B cell (primary cell): ENCODE measurements at regions not wholly inside any gene's neighbourhood (a gene's known extent, or its start where the extent isn't known, plus 50 kb on each side); places are given as distances from the start of the nearest gene placed in this dataset.

Experiments used
- ATAC-seq: fragments of 200-7000 bp; cut with Tn5 transposase; one replicate; pipeline ENCODE4 v1.10.0; 2021; ENCODE audit warnings: low read depth, mild to moderate bottlenecking, moderate number of reproducible peaks, moderate library complexity
- CTCF ChIA-PET: fragments of 350-600 bp; sonication (Branson Sonifier 250); formaldehyde crosslinking; loops from one replicate; lab custom pipeline; 2021; ENCODE audit warnings: antibody characterized with exemption, inconsistent platforms; lab: Charles Lee
- POLR2A ChIA-PET: fragments of 350-600 bp; sonication (Branson Sonifier 250); formaldehyde crosslinking; loops from one replicate; lab custom pipeline; 2021; ENCODE audit warnings: antibody characterized with exemption; lab: Charles Lee
- DNase-seq: peaks from one replicate; pipeline ENCODE4 v3.0.0; 2013
- H2AFZ ChIP-seq: 2 replicates; pipeline ENCODE4 v1.6.1; 2012; ENCODE audit warnings: mild to moderate bottlenecking, low read depth, low read length; ENCODE audit not compliant: insufficient read depth, poor library complexity, severe bottlenecking
- H3K27ac ChIP-seq, 2 donors: 1 replicate in 1 of 2; 2 replicates in 1 of 2; pipeline ENCODE4 v1.5.1; 2012 to 2013; ENCODE audit warnings: low read length in 2 of 2, mild to moderate bottlenecking in 2 of 2, moderate library complexity in 1 of 2
- H3K27me3 ChIP-seq, 4 experiments: fragments of 200-600 bp in 1 of 4; sonication (generic) in 1 of 4; replicated peaks in 1 of 4; 1 replicate in 2 of 4; 2 replicates in 2 of 4; pipeline versions ENCODE4 v1.6.1 to v1.7.0; 2013 to 2016; ENCODE audit warnings: low read length in 3 of 4, mild to moderate bottlenecking in 2 of 4, mixed read lengths in 1 of 4, moderate library complexity in 1 of 4; ENCODE audit not compliant: insufficient read depth in 4 of 4, control insufficient read depth in 3 of 4; ENCODE audit errors: control extremely low read depth in 1 of 4
- H3K36me3 ChIP-seq, 2 experiments: replicated peaks in 1 of 2; 1 replicate in 1 of 2; 2 replicates in 1 of 2; pipeline versions ENCODE4 v1.6.1 to v1.7.1; 2013; ENCODE audit warnings: low read length in 1 of 2; ENCODE audit not compliant: insufficient read depth in 2 of 2, control insufficient read depth in 1 of 2; ENCODE audit errors: control extremely low read depth in 1 of 2, extremely low read depth in 1 of 2
- H3K4me1 ChIP-seq, 2 donors: fragments of 200-600 bp in 1 of 2; sonication (generic) in 1 of 2; 1 replicate in 1 of 2; 2 replicates in 1 of 2; pipeline versions ENCODE4 v1.5.1 to v1.6.1; 2013 to 2017; ENCODE audit warnings: low read length in 2 of 2; ENCODE audit not compliant: control insufficient read depth in 2 of 2, insufficient read depth in 2 of 2
- H3K4me2 ChIP-seq: replicated peaks from 2 replicates; pipeline ENCODE3; 2012; ENCODE audit warnings: mild to moderate bottlenecking, low read depth, low read length; ENCODE audit not compliant: poor library complexity, severe bottlenecking
- H3K4me3 ChIP-seq, 5 experiments: fragments of 200-600 bp in 1 of 5; sonication (generic) in 1 of 5; 1 replicate in 3 of 5; 2 replicates in 2 of 5; pipeline versions ENCODE4 v1.5.1 to v1.7.0; 2011 to 2016; ENCODE audit warnings: low read length in 4 of 5, mild to moderate bottlenecking in 4 of 5, low read depth in 2 of 5, control low read depth in 1 of 5, moderate library complexity in 1 of 5; ENCODE audit not compliant: insufficient read depth in 1 of 5; ENCODE audit errors: control extremely low read depth in 1 of 5, extremely low read depth in 1 of 5
- H3K79me2 ChIP-seq: fragments of 200-600 bp; sonication (generic); one replicate; pipeline ENCODE4 v1.6.0; 2016; ENCODE audit warnings: low read length; ENCODE audit not compliant: control insufficient read depth, insufficient read depth
- H3K9ac ChIP-seq: fragments of 200-600 bp; sonication (generic); 2 replicates; pipeline ENCODE4 v1.6.1; 2017; ENCODE audit warnings: mild to moderate bottlenecking, low read length, moderate library complexity
- H3K9me3 ChIP-seq, 3 donors: one replicate each; pipeline versions ENCODE4 v1.6.1 to v1.7.1; 2013; ENCODE audit warnings: low read length in 2 of 3; ENCODE audit not compliant: control insufficient read depth in 2 of 3, insufficient read depth in 1 of 3; ENCODE audit errors: control extremely low read depth in 1 of 3
- H4K20me1 ChIP-seq: 2 replicates; pipeline ENCODE4 v1.6.0; 2012; ENCODE audit warnings: mild to moderate bottlenecking, low read length; ENCODE audit not compliant: insufficient read depth, control insufficient read depth, poor library complexity, severe bottlenecking
- H3K27ac Mint-ChIP-seq: one replicate; pipeline ENCODE4 v1.8.0; 2021; ENCODE audit warnings: mixed read lengths
- H3K27me3 Mint-ChIP-seq: one replicate; pipeline ENCODE4 v1.8.0; 2021; ENCODE audit warnings: mixed read lengths
- H3K4me1 Mint-ChIP-seq: one replicate; pipeline ENCODE4 v1.8.0; 2021; ENCODE audit warnings: mixed read lengths
- H3K4me3 Mint-ChIP-seq: one replicate; pipeline ENCODE4 v1.8.0; 2021; ENCODE audit warnings: mixed read lengths
- H3K9me3 Mint-ChIP-seq: one replicate; pipeline ENCODE4 v1.8.0; 2022; ENCODE audit warnings: mixed read lengths; ENCODE audit not compliant: insufficient read depth
- EZH2 ChIP-seq: IDR thresholded peaks from 2 replicates; pipeline ENCODE4 v1.6.1; 2012; ENCODE audit warnings: borderline replicate concordance, low read depth, mild to moderate bottlenecking, moderate library complexity, low read length; ENCODE audit not compliant: insufficient read depth, poor library complexity, severe bottlenecking
- WGBS: methylation state at CpG from one replicate; pipeline ENCODE4 v1.1.5; 2013; ENCODE audit warnings: missing lambda C conversion rate; ENCODE audit not compliant: insufficient coverage; 5-methylcytosine and 5-hydroxymethylcytosine counted together
- intact Hi-C: fragments of 100-400 bp; cut with micrococcal nuclease; formaldehyde crosslinking; loops from one replicate; pipeline ENCODE4 v1.10.0; 2022
- TF ChIP-seq, protein P1 (sequence below): fragments of 200-600 bp; IDR thresholded peaks from one replicate; pipeline ENCODE4 v1.8.0; 2022; ENCODE audit warnings: antibody characterized with exemption, mild to moderate bottlenecking

DNA sequence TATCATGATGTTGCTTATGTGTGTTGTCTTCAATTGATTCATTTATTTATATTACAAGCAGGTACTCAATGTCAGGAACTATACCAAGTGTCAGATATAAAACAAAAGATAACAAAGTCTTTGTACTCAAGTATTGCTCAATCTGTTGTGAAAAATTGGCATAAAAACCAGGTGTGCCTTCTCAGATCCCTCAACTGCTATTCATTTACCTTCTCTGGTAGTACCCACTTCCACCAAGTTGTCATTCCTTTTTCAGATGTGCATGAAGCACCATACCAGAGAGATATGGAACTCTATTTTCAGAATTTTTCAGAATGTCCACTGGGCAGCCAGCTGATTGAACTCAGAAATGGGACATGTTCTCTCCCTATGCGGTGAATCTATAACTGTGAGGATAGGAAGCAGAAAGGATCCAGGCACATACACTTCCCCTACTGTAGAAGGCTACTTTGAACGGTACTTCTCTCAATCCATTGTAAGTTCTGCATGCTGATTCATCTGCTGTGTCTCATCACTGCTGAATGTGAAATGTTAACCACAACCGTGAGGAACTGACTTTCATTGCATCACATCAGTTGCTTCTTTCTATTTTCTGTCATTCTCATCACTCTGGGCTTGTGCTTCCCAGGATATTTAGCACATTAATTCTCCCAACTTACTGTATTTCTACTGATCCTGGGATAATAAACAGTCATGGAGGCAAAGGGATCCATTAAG, 1621.3 kb downstream of the SUCLG1 start:
- Histone ChIP-seq H3K79me2 (no peaks in the 10 kb centered on the region), H3K9me3 (no peaks in the 10 kb centered on the region), H3K4me2 (no peak overlapping the region), H2AFZ (no peak overlapping the region), H3K36me3 (no peaks in the 10 kb centered on the region), H3K27ac (no peak overlapping the region), H3K4me3 (no peak overlapping the region), H3K4me1 (no peaks in the 10 kb centered on the region), H3K9ac (no peak overlapping the region), H4K20me1 (no peaks in the 10 kb centered on the region), H3K27me3 (no peaks in the 10 kb centered on the region)
- H3K9me3 Mint-ChIP-seq = no peaks in the 10 kb centered on the region
- ChIA-PET CTCF (no interaction called here), POLR2A (no interaction called here)
- no peak for DNase-seq
- no peak overlapping the region for H3K27ac Mint-ChIP-seq
- WGBS = 69% methylated on average over 2 of the region's 3 CpGs
- H3K4me1 Mint-ChIP-seq = no peaks in the 10 kb centered on the region
- H3K27me3 Mint-ChIP-seq = no peaks in the 10 kb centered on the region
- intact Hi-C loops = no loop called here
- no peak for ATAC-seq
- H3K4me3 Mint-ChIP-seq = no peak overlapping the region
- TF ChIP-seq, protein P1, sequence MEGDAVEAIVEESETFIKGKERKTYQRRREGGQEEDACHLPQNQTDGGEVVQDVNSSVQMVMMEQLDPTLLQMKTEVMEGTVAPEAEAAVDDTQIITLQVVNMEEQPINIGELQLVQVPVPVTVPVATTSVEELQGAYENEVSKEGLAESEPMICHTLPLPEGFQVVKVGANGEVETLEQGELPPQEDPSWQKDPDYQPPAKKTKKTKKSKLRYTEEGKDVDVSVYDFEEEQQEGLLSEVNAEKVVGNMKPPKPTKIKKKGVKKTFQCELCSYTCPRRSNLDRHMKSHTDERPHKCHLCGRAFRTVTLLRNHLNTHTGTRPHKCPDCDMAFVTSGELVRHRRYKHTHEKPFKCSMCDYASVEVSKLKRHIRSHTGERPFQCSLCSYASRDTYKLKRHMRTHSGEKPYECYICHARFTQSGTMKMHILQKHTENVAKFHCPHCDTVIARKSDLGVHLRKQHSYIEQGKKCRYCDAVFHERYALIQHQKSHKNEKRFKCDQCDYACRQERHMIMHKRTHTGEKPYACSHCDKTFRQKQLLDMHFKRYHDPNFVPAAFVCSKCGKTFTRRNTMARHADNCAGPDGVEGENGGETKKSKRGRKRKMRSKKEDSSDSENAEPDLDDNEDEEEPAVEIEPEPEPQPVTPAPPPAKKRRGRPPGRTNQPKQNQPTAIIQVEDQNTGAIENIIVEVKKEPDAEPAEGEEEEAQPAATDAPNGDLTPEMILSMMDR = no peak
- no peak for TF ChIP-seq EZH2

DNA sequence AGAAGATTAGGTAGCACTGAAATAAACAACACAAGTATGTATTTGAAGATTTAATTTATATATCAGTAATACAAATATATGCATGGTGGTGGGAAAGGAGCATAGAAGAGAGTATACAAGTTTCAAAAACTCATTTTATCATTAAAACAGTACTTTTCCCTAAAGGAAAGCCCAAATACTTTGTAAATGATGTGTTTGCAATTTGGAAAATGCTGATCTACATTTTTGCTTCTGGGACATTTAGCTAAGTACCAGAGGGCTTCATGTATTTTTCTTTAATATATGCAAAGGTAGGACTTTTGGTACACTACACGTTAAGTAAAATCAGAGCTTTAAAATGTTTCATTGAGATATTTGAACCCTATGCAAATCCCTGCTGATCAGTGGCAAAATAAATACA, 1624.2 kb downstream of the SUCLG1 start:
- CTCF ChIA-PET = no interaction called here
- intact Hi-C loops = no loop called here
- H3K27ac ChIP-seq = no peak overlapping the region
- POLR2A ChIA-PET = no interaction called here
- H3K27ac Mint-ChIP-seq = no peak overlapping the region
- no peak overlapping the region for H3K4me3 Mint-ChIP-seq
- H3K9me3 ChIP-seq = no peaks in the 10 kb centered on the region
- H3K27me3 Mint-ChIP-seq = no peaks in the 10 kb centered on the region
- H3K79me2 ChIP-seq = no peaks in the 10 kb centered on the region
- no peak overlapping the region for H3K4me2 ChIP-seq
- no CpG with 5 or more reads among the region's 1 CpG for WGBS
- DNase-seq (no peak), ATAC-seq (no peak)
- H3K9me3 Mint-ChIP-seq = peaks cover 2% of the 10 kb centered on the region
- no peaks in the 10 kb centered on the region for H3K4me1 Mint-ChIP-seq
- no peaks in the 10 kb centered on the region for H3K27me3 ChIP-seq
- no peak overlapping the region for H3K9ac ChIP-seq
- H4K20me1 ChIP-seq = no peaks in the 10 kb centered on the region
- no peak overlapping the region for H2AFZ ChIP-seq
- H3K36me3 ChIP-seq = no peaks in the 10 kb centered on the region
- H3K4me1 ChIP-seq = no peaks in the 10 kb centered on the region
- H3K4me3 ChIP-seq = no peak overlapping the region
- TF ChIP-seq, protein P1 = no peak
- TF ChIP-seq EZH2 = no peak
